HG03520 (cell line): ENCODE measurements at regions not wholly inside any gene's neighbourhood (a gene's known extent, or its start where the extent isn't known, plus 50 kb on each side); places are given as distances from the start of the nearest gene placed in this dataset.

Experiments
- ATAC-seq: cut with Tn5 transposase; IDR thresholded peaks from one replicate; pipeline ENCODE4 v1.9.1; 2021; ENCODE audit warnings: mild to moderate bottlenecking, moderate library complexity; ENCODE audit not compliant: unreplicated experiment

DNA sequence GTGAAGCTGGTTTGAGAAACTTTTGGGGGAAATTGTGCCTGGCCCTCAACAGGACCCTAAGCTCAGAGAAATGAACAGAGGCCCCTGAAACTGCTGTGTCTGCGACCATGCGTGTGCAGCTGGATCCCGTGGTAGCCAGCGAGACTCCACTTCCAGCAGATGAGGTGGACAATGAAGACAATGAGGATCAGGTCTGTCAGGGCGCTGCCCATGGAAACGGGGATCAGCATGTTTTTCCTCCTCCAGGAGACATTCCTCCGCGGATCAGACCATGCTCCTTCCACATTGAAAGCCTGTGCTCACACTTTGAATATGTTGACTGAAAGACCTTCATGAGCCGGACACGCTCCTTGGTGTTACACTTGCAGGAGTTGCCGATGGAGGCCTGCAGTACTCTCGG, 1439.8 kb upstream of the ALCAM start:
- ATAC-seq, result no peak

DNA sequence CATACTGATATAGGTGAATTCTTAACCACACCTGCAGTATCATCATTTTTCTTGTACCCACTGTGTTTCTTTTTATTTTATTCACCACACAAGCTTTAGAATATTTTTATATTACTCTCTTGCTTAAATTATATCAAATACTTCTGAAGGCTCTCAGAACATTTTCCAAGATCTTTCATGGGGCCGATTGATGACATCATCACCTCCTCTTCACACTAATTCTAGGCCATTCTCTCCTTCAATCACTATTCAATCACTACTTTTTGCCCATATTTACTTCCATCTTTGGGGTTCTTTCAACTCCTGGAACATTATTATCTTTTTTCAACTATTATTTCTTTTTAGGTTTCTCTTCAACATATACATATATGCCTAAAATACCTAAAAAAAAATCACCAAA, 1438.8 kb upstream of the ALCAM start:
- no peak for ATAC-seq

DNA sequence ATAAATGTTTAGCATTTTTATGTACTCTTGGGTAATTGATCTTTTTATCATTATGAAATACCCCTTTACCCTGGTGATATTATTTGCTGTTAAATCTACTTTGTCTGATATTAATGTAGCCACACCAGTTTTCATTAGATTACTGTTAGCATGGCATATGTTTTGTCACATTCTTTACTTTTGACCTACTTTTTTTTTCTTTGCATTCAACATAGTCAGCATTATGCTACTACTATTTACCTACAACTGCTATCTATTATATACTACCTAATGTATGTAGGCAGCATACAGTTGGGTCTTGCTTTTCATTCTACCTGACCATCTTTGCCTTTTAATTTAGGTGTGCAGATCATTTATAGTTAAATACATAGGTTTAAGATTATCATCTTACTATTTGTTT, 1429.6 kb upstream of the ALCAM start:
- ATAC-seq, result no peak

DNA sequence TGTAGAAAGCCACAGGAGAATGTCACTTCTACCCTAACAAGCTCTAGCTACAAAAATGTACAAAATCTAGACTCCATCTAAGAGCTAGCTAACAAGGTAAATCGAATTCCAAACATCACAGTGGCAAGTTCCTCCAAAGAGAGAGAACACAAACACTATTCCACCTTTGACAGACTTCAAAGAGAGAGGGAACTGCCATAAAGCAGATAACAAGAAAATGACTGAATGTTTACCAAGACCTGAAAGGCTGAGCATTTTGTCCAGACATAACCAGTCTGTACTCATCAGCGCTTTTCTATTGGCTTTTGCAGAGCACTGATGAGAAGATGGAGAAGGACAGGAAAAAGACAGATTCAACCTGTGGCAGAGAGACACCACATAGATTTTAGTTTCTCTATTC, 1419.6 kb upstream of the ALCAM start:
- ATAC-seq, result no peak

DNA sequence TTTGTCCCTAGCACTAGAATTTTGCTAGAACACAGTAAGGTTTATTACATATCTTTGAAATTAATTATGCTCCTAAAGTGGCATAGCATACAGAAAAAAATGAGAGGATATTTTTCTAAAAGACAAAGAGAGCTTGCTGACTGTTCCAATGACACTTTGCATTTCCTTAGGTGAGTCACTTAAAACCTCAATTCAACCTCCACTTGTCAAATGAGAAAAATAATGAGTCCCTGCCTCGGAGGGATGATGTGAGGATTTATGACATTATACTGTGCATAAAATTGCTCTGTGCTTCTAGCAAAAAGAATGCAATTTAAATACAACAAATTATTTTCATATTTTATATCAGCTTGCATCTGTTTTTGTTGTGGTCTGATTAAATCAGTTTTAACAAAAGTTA, 1417.0 kb upstream of the ALCAM start:
- no peak for ATAC-seq

DNA sequence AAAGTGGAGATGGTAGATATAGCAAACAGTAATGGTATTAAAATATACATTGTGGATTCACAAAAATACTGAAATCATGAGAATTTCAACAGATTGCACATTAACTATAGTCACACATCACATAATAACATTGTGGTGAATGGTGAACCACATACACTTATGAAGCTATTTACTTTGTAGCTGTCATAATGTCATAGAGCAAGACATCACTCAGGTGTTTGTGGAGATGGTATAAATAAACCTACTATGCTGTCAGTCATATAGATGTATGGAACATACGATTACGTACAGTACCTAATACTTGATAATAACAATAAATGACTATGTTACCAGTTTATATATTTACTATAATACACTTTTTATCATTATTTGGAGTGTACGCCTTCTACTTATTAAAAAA, 1416.0 kb upstream of the ALCAM start:
- no peak for ATAC-seq

DNA sequence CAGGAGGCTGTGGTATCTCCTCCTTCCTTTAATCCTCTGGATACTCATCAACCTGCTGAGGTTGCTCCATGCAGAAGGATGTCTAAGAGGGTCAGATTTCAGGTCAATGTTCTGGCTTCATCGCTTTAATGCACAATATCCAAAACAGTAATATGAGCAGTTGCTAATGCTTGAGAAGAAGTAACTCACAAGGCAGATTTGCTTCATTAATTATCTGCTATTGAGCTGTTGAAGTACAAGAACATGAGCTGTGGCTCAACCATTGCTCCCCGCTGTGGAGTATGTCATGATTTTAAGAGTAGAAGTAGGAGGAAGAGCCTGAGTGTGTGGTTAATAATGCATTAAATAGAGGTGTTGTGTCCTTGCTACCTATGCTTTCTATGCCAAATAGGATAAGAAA, 1412.9 kb upstream of the ALCAM start:
- no peak for ATAC-seq

DNA sequence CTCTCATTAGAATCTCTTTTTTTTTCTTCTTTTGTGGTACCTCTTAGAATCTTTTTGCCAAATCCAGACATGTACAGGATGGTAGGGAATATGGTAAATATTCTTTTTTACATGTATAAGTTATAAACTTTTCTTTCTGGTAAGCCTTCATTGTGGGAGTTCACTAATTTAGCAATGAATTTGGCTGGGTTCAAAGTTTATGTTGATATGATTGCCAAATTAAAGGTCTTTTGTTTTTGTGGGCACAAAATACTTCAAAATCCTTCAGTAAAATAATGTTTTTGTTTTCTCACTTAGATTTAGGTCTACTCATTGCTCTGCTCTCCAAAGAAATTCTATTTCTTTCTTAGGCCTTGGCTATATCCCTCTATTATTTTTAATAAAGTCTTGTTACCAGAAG, 1405.9 kb upstream of the ALCAM start:
- no peak for ATAC-seq

DNA sequence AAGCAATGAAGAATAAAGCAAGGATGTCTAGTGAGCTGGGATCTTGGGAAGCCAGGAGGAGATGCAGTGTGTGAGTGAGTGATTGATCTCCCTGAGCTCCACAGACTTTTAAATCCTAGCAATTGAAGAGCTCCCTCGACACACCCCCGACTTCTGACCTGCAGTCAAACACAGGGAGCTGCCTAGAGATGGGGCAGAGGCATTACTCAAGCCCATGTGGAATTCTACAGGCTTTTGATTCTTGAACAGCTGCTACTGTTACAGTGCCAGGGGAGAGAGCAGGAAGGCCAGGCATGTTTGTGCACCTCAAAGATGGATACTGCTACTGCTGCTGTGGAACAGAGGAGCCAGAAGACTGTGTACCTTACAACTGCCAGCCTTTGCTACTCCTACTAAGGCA, 1403.1 kb upstream of the ALCAM start:
- ATAC-seq, result no peak

DNA sequence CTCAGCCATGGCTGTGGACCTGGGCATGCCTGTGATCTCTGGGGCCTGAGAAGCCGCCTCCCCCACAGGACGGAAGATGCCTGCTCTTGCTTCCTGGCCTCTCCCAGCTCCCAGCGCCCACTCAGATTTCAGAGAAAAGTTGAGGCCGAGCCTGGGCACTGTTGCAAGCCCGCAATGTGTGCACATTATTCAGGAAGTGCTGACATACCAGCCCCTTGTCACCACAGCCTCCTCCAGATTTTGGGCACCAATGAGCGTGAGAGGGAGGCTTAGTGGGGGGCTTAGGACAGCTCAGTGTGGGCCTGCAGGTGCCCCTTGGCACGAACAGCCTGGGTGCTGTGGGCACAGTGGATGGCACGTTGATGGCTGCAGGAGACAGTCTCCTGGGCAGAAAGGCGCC, 1400.9 kb upstream of the ALCAM start:
- no peak for ATAC-seq

DNA sequence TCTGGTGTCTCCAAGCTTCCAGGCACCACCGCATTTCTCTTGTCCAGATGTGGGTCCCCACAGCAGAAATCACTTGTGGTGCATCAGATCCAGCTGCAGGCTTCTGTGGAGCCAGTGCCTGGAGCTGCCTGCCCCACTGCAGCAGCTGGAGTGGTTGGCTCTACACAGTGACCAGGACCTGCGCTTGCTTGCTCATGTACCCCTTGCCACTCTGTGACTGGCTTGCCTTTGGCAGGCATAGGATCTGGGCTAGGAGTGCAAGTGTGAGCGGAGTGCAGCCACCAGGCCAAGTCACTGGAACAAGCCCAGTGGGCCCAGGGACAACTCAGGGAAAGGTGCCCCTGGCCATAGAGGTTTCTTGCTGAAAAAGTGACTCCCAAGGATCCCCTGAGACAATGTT, 1400.0 kb upstream of the ALCAM start:
- ATAC-seq, result no peak

DNA sequence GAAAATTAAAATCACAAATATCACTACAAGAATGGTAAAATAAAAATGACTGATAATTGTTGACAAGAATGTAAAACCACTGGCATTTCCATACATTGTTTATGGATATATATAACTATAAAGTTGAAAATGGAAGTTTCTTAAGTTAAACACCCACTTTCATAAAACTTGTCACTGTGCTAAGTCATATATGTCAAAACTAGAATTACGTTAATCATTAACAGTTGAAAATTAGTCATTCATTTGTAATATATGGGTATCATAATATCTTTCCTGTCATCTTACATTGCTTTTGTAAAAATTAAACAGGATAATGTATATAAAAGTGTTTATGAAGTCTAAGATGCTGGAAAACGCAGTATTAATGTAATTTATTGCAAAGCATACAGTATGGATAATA, 1398.6 kb upstream of the ALCAM start:
- ATAC-seq, result peak; percentile 47

DNA sequence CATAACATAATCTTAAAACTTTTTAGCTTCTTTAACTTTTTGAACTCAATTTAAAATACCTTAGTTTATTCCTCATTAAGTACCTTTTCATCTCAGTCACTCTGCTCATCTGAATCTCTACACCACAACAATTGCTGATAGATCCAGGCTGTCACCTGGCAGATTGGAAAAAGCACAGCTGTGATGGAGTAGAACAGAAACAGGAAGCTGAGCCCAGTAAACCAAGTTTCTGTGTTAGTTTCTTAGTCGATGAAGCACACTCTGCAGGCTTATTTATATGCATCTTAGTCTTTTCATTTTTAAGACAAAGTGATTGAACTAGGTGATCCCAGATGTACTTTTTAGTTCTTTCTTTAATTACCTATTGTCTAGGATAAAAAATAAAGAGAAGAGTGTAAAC, 1398.0 kb upstream of the ALCAM start:
- peak; percentile 93 for ATAC-seq

DNA sequence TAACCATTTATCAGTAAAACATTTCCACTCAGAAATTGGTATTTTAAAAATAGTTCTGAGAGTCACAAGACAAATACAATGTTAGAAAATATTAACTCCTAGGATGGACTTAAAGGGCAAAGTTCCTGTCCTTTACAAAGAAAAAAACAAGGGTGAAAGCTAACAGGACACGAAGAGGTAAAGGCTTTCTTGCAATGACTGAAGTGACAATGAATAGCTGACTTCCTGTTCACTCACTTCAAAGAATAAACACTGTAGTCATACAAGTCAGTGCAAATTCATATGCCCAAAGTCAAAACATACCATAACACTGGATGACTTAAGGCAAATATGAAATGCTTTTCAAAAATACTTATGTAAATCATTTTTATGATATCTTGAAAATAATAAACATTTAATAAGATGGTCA, 1389.8 kb upstream of the ALCAM start:
- ATAC-seq, result peak; percentile 87

DNA sequence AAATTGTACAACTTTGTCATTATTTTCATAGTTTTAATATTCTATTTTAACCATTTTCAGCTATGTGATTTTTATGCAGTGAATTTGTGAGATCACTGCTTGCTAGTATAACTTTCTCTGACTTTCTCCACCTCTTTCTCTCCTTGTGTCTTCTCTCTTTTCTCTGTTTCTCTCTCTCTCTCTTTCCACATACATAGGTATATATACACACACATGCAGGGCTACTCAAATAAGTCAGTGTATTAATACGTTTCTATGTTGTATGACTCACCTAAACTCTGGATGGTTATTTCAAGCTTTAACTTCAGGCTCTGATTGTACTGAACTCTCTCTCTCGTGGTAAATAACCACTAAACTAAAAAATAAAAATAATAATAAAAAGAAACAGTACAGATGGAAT, 1389.3 kb upstream of the ALCAM start:
- no peak for ATAC-seq

DNA sequence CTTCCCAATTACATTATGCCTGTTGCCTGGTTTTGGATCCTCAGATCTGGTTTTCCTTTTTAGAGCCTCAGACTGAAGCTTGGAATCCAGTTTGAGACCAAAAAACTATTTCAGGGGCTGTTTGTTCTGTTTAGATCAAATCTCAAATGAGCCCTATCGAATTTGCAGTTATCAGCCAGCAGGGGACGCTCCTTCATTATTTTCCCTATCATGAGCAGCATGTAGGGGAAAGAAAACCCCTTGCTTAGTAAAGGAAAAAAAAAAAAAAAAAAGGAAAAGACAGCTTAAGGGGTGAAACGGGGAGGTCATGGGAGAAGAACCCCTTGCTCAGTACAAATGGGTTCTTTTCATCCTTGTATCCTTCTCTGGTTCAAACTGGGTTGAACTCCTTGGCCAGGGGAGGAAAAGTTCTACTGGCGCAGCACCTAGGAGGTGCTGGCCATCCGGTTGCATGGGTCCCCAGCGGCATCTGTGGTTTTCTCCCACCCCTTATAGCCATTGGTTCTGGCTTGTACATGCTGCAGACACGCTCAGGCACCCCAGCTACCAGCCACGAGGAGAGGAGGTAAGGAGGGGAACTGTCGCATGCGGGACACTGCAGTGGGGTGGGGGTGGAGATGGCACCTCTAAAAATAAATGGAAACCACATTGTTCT, 1375.1 kb upstream of the ALCAM start:
- ATAC-seq, result no peak

DNA sequence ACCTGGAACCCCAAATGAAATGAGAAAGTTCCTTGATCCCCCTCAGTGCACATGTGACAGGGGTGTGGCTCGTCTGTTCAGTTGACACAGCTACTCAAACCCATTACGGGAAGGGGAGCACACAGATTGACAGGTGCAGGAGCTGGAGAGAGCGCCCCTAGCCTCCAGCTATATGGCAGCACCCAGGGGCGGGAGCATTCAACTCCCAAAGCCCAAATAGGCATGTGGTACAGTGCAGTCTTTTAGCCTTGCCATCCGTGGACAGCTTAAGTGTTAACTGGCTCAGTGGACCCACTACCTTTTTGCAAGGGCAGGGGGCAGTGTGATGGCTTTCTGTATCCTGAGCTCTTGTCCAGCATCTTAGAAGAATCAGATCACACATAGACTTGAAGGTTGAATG, 1374.2 kb upstream of the ALCAM start:
- ATAC-seq, result no peak

DNA sequence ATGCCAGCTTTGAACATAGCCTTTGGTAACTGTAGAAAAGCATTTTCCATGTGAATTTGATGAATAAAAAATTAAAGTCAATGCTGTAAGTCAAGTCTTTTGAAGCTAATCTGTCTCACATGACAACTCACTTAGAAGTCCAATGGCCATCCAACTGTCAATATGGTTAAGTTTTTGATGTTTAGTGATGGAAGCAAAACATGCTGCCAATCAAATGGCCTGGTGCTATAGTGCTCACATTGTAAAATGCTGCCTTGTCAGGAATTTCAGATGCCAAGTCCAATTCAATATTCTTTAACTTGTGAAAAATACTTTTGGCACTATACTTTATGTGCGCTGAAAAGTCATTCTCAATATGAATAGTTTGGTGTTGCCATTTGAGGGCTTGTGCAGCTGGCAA, 1361.8 kb upstream of the ALCAM start:
- ATAC-seq, result no peak

DNA sequence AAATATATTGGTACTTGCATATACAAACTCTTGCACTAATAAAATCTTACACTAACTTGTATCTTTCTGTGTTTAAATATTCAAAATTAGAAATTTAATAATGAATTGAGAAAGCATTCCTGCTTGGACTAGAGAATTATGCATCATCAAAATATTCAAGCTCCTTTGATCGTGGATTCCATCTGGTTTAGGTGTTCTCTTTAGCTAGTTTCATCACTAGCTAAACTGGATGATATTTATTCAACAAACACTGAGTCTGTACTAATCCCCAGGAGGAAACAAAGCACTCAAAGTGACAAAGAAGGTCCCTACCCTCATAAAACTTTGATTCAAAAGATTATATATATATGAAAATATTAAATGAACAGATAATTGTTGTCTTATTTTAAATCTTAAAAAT, 1360.9 kb upstream of the ALCAM start:
- ATAC-seq, result no peak

DNA sequence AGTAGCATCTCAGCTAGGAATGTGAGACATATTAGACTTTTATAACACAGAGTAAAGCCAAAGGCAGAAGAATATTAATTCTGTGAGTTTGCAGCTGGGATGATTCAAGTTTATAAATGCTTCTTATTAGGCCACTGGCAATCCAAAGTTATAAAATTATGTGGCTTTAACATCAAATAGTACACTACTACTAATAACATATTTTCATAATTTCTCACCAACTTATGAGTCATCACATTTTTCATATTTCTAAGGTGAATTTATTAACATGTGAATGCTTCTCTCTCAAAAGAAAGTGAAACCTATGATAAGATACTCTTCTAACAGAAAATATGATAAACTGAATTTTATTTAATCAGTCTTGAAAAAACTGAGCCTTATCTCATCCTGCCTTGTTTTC, 1348.2 kb upstream of the ALCAM start:
- no peak for ATAC-seq

DNA sequence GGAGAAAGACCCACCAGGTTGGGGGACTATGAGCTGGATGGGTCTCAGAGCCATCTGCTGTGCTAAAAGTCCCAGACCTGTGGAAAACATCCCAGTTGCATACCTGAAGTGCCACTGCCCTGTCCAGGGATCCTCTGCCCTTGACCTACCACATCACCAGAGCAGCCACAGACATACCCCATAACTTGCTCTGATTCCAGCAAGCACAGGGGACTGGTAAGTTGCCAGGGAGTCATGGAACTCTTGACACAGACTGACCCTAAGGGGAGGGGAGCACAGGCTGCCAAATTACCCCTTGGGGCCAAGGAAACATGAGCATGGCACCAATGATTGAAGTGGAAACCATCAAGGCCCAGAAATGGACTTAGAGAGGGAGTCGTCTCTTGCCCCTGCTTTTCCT, 1335.1 kb upstream of the ALCAM start:
- no peak for ATAC-seq

DNA sequence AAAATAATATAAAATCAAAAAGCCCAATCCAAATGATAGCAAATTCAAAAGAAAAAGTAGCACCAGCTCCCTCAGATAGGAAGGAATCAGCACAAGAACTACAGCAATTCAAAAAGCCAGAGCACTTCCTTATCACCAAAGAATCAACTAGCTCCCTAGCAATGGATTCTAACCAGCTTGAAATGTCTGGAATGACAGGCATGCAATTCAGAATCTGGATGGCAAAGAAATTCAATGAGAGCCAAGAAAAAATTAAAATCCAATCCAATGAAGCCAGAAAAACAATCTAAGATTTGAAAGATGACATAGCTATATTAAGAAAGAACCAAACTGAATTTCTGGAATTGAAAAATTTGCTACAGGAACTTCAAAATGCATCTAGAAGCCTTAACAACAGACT, 1334.4 kb upstream of the ALCAM start:
- ATAC-seq, result no peak

DNA sequence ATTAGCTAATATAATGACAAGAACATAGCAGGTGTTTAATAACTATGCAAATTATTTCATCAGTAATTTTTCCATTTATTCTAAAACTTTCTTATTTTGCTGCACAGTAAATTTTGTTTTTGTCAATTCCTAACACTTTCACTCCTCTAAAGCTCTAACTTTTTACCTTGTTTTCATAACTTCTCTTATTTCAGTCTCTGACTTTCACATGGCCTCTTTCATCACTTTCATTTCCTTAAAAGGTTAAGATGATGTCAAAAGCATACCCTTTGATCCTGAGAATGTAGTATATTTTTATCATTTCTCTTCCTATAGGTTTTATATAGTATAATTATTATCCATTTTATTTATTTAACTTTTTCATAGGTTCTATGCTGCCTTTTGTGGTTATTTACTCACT, 1325.8 kb upstream of the ALCAM start:
- ATAC-seq, result peak; percentile 58
